ENCODE measurements at regions not wholly inside any gene's neighbourhood (a gene's known extent, or its start where the extent isn't known, plus 50 kb on each side); places are given as distances from the start of the nearest gene placed in this dataset.

- H3K4me3 ChIP-seq (ENCODE audit: control insufficient read depth, low read depth, low read length): no peak overlapping the region
- no peak for TF ChIP-seq CTCF (conservative IDR thresholded peaks at IDR 0.05; ENCODE audit: control insufficient read depth, insufficient read depth, low read depth, low read length)
- DNase-seq (ENCODE audit: low read depth): no peak
Observed at GRCh38 chr7:159196584-159196983, 51.9 kb upstream of the VIPR2 start.

GRCh38 chr7:159195946-159196345 lies 51.3 kb upstream of the VIPR2 start:
- no peak for TF ChIP-seq CTCF (conservative IDR thresholded peaks at IDR 0.05; ENCODE audit: control insufficient read depth, insufficient read depth, low read depth, low read length)
- H3K4me3 ChIP-seq (ENCODE audit: control insufficient read depth, low read depth, low read length): no peak overlapping the region
- no peak for DNase-seq (ENCODE audit: low read depth)

Measured in fibroblast of mammary gland (primary cell).